GM12864 (cell line): ENCODE measurements at regions not wholly inside any gene's neighbourhood (a gene's known extent, or its start where the extent isn't known, plus 50 kb on each side); places are given as distances from the start of the nearest gene placed in this dataset.
A peak's percentile ranks its signal among the peaks of the same experiment; 100 is the strongest.

Source experiments
- DNase-seq: peaks from one replicate; pipeline ENCODE4 v3.0.0-alpha.2; 2011; ENCODE audit warnings: low read depth
- H3K4me3 ChIP-seq: 2 replicates; pipeline ENCODE4 v1.5.1; 2011; ENCODE audit warnings: mild to moderate bottlenecking, low read depth, low read length, control low read depth
- CTCF ChIP-seq: IDR thresholded peaks from 2 replicates; pipeline ENCODE4 v1.5.1; 2011; ENCODE audit warnings: low read depth, mild to moderate bottlenecking, moderate library complexity, low read length, control low read depth, inconsistent platforms; ENCODE audit errors: missing control alignments

- no peak for TF ChIP-seq CTCF
- DNase-seq = no peak
- H3K4me3 ChIP-seq = no peak overlapping the region
These were observed 599.8 kb upstream of the TMEM132C start for GRCh38 chr12:127667131-127667685.

- TF ChIP-seq CTCF = no peak
- no peak overlapping the region for H3K4me3 ChIP-seq
- DNase-seq = no peak
These were observed 596.7 kb upstream of the TMEM132C start for GRCh38 chr12:127670294-127670693.

GRCh38 chr12:127670796-127671195 lies 596.2 kb upstream of the TMEM132C start:
- TF ChIP-seq CTCF = no peak
- no peak overlapping the region for H3K4me3 ChIP-seq
- no peak for DNase-seq

GRCh38 chr12:127675936-127676335 lies 591.0 kb upstream of the TMEM132C start:
- no peak for TF ChIP-seq CTCF
- DNase-seq = no peak
- no peak overlapping the region for H3K4me3 ChIP-seq

GRCh38 chr12:127677537-127678131 lies 589.3 kb upstream of the TMEM132C start:
- DNase-seq = peak; percentile 2
- no peak overlapping the region for H3K4me3 ChIP-seq
- TF ChIP-seq CTCF = peak; percentile 52

GRCh38 chr12:127678945-127679344 lies 588.0 kb upstream of the TMEM132C start:
- H3K4me3 ChIP-seq = no peak overlapping the region
- DNase-seq = no peak
- TF ChIP-seq CTCF = no peak

- no peak overlapping the region for H3K4me3 ChIP-seq
- DNase-seq = no peak
- TF ChIP-seq CTCF = no peak
These were observed 586.5 kb upstream of the TMEM132C start for GRCh38 chr12:127680516-127680915.
